H1 (cell line): ENCODE measurements at regions not wholly inside any gene's neighbourhood (a gene's known extent, or its start where the extent isn't known, plus 50 kb on each side); places are given as distances from the start of the nearest gene placed in this dataset.

Source experiments
- CHD7 ChIP-seq: fragments of 300-600 bp; sonication (generic); IDR thresholded peaks from 2 replicates; pipeline ENCODE4 v1.7.1; 2012; ENCODE audit warnings: low read length, moderate library complexity, mild to moderate bottlenecking, inconsistent platforms; ENCODE audit not compliant: insufficient replicate concordance
- GTF2F1 ChIP-seq: IDR thresholded peaks from 2 replicates; pipeline ENCODE4 v1.6.1; 2012; ENCODE audit warnings: low read depth, low read length, improper control_type of control experiment, borderline replicate concordance
- HDAC2 ChIP-seq, 2 experiments: fragments of 300-600 bp in 1 of 2; sonication (generic) in 1 of 2; IDR thresholded peaks; 2 replicates each; pipeline ENCODE4 v1.6.1; 2011 to 2012; ENCODE audit warnings: low read depth in 2 of 2, low read length in 2 of 2, mild to moderate bottlenecking in 2 of 2, moderate library complexity in 2 of 2, borderline replicate concordance in 1 of 2, inconsistent platforms in 1 of 2
- KDM4A ChIP-seq: IDR thresholded peaks from one replicate; pipeline ENCODE4 v1.7.1; 2012; ENCODE audit warnings: low read depth, mild to moderate bottlenecking, moderate library complexity, low read length, inconsistent platforms; ENCODE audit not compliant: severe bottlenecking
- NRF1 ChIP-seq: IDR thresholded peaks from 2 replicates; pipeline ENCODE4 v1.6.1; 2011; ENCODE audit warnings: mild to moderate bottlenecking, low read depth, low read length, improper control_type of control experiment
- RFX5 ChIP-seq: IDR thresholded peaks from 2 replicates; pipeline ENCODE4 v1.6.1; 2011; ENCODE audit warnings: low read depth, low read length, improper control_type of control experiment, borderline replicate concordance
- RNF2 ChIP-seq: fragments of 200-900, 300-1000 bp; sonication (generic); IDR thresholded peaks from 2 replicates; pipeline ENCODE4 v1.7.1; 2016; ENCODE audit warnings: borderline replicate concordance, low read depth, mild to moderate bottlenecking, antibody characterized with exemption, low read length; ENCODE audit not compliant: poor library complexity, severe bottlenecking; ENCODE audit errors: missing control alignments
- SP1 ChIP-seq: IDR thresholded peaks from 2 replicates; pipeline ENCODE4 v1.6.1; 2011; ENCODE audit warnings: low read depth, low read length
- TCF12 ChIP-seq: IDR thresholded peaks from 2 replicates; pipeline ENCODE4 v1.6.1; 2011; ENCODE audit warnings: low read depth, mild to moderate bottlenecking, low read length
- TEAD4 ChIP-seq: IDR thresholded peaks from 2 replicates; pipeline ENCODE4 v1.6.1; 2012; ENCODE audit warnings: low read depth, low read length, inconsistent platforms, mixed read lengths

GRCh38 chr9:115200711-115201505 lies 83.0 kb upstream of the TNC start (continued):
- TF ChIP-seq CHD7 (no peak), KDM4A (no peak), RFX5 (no peak), NRF1 (no peak), HDAC2 (IDR thresholded peaks at IDR 0.05; ENCODE audit: borderline replicate concordance in 1 of 2, low read depth in 2 of 2, low read length in 2 of 2) (no peak), TCF12 (no peak), GTF2F1 (no peak), RNF2 (no peak), SP1 (no peak), TEAD4 (no peak)
